NCI-H2227 treated with DMSO at 0.1 percent for 48 hours (cell line): ENCODE measurements at regions not wholly inside any gene's neighbourhood (a gene's known extent, or its start where the extent isn't known, plus 50 kb on each side); places are given as distances from the start of the nearest gene placed in this dataset.
"Not testable (repeated sequence)": the region's sequence is repeated elsewhere in the genome, so short reads cannot be mapped to it uniquely, and the experiment has no call there.

ENCODE experiments used
- DNase-seq: peaks from one replicate; lab custom pipeline; 2025; lab: John Stamatoyannopoulos, UW

GRCh38 chr12:76292891-76293290 is 55.3 kb downstream of the BBS10 start:
- not testable (repeated sequence) for DNase-seq

GRCh38 chr12:76292305-76292704 is 55.9 kb downstream of the BBS10 start:
- DNase-seq: not testable (repeated sequence)

DNA sequence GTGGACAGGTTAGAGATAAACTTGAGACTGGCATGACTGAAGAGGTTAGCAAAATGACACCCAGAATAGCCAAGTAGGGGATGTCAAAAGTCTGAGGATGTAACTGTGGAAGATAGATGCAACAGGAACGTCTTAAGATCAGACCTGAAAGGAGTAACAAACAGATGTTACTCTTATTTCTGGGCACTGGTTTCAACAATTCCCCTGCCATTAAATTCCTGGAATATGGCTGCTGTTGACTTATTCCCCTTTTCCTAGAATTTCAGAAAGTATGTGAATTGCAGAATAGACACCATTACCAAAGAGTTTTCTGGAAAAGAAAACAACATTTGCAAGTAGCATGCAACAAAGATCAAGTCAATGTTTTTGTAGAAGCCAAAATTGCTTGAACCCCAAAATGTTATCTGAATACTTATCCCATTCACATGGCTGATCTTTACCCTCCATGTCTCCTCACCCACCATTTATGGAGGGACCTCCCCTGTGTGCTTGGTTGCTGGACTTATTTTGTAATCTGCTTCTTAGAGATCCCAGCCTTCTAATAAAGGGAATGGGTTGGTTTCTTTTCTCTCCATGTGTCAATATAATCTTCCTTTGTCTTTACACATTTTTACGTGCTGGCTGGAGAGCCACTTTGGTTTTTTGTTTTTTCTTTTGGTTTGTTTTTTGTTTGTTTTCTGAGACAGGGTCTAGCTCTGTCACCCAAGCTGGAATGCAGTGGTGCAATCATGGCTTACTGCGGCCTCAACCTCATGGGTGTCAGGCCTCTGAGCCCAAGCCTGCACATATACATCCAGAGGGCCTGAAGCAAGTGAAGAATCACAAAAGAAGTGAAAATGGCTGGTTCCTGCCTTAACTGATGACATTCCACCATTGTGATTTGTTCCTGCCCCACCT is 57.0 kb downstream of the BBS10 start:
- no peak for DNase-seq

GRCh38 chr12:76288218-76288617 is 60.0 kb downstream of the BBS10 start:
- no peak for DNase-seq

- DNase-seq: no peak
Measured at GRCh38 chr12:76284816-76285750, 63.1 kb downstream of the BBS10 start.

DNA sequence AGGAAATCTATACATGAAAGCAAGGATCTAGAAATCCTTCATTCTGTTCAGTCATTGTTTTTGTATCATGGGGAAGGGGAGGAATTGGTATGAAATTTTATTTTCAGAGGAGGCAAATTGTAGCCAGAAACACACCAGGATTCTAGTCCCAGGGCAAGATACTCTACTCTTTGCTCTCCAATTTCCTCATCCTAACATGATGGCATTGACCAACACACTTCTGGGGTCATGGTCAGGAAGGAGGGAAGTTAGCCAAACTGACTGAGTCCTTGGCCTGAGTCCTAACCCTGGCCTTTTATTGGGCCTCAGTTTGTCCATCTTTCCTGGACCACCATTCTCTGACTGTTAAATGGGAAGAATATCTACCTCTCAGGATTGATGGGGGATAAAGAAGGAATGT is 65.5 kb downstream of the BBS10 start:
- no peak for DNase-seq

DNA sequence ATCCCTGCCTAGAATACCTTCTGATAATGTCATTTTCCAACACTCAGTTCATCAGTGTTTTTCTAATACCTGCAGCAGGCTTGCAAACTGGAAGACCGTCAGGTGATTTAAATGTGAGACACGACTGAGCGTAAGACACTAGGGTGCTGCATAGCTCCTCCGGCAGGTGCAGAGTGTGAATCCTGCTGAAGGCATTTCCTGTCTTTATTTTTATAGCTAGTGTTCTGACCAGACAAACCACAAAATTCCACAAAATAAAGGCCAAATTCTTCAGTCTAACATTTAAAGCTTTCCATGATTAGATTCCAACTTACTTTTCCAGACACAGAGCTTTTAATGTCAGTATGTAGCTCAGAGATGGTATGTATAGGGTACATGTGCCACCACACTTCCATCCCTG is 70.7 kb downstream of the BBS10 start:
- no peak for DNase-seq

DNA sequence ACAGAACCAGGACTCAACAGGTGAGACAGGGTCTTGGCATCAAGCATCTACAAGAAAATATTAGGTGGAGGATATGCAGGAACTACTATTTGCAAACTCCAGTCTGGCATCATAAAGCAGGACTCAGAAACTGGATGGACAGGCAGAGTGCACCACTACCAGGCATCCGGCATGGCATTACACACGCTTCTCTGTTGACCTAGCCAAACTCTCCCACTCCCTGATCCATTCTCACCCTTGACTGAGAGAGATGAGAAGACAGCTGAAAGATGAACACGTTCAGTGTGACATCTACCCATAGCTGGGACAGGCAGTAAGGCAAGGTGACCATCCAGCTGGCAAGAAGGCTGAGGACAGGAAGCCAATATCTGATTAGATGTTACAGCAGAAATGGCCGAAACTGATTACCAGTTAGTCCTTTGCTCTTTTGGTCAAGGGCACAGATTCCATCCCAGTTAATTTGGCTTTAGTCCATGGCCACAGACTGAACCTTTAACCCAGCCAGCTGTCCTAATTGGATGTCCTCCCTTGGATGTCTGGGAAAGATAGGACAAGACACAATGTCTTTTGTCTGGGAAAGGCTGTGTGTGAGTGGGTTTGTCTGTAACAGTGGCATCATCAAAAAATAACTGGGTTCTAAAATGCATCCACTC is 71.6 kb downstream of the BBS10 start:
- no peak for DNase-seq

DNA sequence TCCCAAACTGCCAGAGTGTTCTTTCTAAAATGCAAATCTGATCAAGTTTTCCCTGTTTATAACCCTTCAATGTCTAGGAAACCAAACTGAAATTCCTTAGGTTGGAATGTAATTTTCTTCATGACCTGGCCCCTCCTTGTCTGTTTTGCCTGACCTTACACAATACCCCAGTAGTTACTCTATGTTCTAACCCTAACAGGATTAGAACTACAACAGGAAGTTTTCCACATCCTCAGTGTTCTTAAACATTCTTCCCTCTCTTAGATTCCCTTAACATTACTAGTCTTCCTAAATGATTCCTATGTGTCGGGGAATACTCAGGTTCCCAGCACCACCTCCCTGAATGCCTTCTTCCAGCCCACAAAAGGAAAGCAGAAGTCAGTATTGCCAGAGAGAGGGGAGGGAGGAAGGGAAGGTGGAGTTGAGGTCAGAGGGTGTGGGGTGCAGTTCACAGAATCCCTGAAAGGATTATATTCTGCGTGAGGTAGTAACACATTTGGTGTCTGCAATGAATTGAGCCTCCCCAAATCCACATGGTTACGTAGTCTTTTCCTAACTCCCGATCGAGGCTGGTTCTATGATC is 72.6 kb downstream of the BBS10 start:
- no peak for DNase-seq

DNA sequence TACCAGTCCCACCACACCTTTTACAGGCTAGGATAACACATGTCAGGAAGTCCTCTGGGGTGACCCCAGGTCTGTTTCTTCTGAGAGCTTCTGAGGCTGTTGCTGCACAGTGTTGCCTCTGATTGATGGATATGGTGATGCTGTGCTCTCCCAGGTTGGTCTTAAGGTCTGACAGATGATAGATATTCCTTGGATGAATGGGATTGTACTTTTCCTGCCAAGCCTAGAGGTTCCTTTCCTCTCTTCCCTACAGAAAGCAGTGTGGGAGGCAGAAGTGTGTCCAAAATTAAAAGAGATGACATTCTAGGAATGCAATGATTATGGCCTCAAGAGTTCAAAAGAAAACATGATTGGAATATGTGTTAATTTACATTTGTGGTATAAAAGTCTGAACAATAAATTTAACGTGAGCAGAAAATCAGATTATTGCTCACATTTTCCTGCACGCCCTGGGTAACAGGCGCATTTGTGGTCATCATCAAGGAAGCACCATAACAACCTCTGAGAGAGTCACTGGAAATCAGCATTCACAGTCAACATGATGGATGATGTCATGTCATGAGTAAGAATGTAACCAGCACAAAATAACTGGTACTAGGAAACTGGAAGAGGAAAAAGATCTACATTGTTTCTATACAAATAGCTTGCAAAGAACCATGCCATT is 73.7 kb downstream of the BBS10 start:
- DNase-seq: no peak

DNA sequence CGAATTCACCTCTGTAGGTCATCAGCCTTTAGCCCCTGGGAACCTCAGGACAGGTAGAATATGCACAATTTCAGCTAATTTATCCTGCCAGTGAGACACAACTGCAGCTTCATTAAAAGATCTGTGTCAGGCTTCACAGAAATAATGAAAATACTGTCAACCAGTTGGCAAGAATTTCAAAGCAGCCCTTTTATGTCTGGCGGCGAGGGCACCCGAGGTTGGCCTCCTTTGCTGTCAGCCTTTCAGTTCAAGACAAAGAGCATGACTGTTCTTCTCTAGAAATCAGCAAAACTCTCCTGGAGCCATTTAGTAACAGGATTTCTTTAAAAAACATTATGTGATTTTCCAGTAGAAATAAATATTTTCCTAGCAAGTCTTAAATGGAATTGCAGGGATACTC is 75.9 kb downstream of the BBS10 start:
- no peak for DNase-seq

DNA sequence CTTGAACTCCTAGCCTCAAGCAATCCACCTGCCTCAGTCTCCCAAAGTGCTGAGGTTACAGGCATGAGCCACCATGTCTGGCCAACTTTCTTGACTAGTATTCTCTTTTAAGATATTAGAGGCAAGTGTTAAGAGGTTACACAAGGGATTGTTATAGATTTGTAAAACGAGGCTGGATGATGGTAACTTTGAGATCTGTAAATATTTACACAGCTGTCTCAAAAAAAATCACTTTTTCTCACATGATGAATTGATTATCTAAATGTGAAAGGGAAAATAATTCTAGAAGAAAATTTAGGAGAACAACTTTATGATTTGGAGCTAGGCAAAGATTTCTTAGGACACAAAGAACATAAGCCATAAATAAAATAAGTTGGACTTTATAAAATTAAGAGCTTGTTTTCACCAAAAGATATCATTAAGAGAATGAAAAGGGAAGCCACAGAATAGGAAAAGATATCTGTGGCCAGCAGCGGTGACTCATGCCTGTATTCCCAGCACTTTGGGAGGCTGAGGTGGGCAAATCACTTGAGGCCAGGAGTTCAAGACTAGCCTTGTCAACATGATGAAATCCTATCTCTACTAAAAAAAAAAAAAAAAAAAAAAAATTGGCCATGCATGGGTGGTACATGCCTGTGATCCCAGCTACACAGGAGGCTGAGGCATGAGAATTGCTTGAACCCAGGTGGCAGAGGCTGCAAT is 77.4 kb downstream of the BBS10 start:
- DNase-seq: no peak

DNA sequence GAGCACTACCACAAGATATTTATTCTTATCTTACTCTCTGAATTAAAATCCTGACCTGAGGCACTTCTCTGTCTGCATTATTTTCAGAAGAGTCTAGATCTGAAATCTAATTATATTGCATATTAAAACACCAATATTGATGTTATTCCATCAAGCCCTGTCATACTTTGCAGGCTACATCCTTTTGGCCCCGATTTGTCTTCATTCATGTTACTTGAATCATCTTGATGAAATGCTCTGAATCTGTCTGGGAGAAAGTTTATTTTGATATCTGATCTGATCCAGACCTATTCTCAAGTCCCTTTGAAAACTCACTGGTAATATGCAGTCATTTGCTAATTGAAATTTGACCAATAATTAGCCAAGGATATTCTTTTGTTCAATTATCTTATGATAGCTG is 79.9 kb downstream of the BBS10 start:
- no peak for DNase-seq

DNA sequence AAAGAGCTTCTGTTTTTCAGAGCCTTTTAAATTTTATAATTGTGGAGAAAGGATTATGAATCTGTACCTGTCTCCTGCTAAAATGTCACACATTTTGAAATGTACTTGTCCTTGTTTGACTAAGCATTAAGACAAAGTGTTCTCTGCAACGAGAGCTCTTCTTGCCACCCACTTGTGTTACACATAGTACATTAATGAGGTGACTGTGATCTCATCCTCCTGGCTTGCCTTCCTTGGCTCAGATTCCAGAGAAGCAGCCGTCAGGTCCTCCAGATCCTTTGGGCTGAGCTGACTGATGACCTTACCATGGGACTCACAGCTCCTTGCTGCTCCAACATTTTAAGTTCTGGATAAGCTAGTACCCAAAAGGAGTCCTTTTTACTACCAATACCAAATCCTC is 81.4 kb downstream of the BBS10 start:
- DNase-seq: no peak

GRCh38 chr12:76265424-76266180 is 82.6 kb downstream of the BBS10 start:
- no peak for DNase-seq

GRCh38 chr12:76264611-76265012 is 83.6 kb downstream of the BBS10 start:
- no peak for DNase-seq

DNA sequence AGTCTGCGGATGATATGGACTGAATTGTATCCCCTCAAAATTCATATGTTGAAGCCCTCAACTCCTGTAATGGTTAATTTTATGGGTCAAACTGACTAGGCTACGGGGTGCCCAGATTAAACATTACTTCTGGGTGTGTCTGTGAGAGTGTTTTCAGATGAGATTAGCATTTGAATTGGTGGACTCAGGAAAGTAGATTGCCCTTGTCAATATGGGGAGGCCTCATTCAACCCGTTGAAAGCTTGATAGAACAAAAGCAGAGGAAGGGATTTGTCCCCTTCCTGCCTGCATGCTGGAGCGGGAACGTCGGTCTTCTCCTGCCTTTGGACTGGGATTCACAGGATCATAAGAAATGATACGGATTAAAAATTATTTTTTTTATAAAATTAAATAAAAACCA is 84.5 kb downstream of the BBS10 start:
- DNase-seq: no peak

DNA sequence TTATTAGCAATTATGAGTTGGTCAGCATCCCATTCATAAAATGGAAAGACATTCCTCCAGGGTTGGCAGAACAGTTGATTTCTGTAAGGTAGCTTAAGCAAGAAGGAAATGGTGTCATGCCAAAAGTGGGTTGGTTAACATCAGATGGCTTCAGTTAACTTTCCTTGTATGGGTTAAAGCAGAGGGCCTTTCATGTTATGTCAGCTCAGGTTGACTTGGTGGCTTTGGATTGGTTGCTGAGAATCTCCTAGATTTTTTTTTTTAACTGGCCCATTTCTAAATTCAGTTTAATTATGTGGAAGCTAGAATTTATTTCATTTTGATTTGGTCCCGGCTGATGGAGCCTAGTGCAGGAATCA is 87.8 kb downstream of the BBS10 start:
- DNase-seq: no peak

GRCh38 chr12:76259660-76260389 is 88.4 kb downstream of the BBS10 start:
- no peak for DNase-seq

- no peak for DNase-seq
Measured at GRCh38 chr12:76259106-76259505, 89.1 kb downstream of the BBS10 start.
